Ammon's horn (tissue), 1 donor: ENCODE measurements at regions not wholly inside any gene's neighbourhood (a gene's known extent, or its start where the extent isn't known, plus 50 kb on each side); places are given as distances from the start of the nearest gene placed in this dataset.

Experiments
- DNase-seq: peaks from one replicate; pipeline ENCODE4 v3.0.0-alpha.2; 2016; ENCODE audit warnings: low spot score

DNA sequence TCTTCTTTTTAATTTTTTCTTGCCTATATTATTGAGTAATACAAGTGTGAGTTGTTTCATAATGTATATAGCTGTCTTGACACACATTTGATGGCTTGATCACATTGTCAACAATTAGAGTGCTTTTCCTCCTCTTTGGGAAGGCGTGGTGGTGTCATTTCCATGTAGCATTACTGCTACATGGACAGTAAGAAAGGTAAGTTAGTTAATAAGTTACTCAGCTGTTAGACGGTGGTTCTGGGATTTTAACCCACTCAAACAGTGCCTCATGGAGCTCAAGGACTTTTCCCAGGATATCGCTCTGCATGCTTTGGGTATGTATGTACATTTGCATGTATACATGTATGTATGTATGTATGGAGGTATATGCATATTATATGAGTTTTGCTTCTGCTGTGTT is 94.6 kb downstream of the HAPSTR1 start:
- no peak for DNase-seq

DNA sequence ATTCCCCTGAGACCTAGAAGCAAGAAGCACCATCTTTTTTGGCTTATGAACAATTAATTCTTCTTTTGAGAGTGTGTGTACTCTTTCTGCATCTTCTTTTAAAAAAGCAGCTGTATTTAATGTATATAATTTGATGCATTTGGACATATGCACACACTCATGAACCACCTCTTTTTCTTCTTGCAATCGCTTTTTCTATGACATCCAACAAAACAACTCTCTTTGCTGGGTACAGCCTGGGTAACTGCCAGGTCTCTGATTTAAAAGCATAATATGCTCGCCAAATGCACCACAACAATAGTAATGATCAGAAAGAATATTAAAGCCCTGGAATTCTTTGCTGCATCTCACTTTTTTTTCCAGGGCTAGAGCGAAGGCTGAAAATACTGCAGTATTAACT is 97.3 kb downstream of the HAPSTR1 start:
- no peak for DNase-seq

DNA sequence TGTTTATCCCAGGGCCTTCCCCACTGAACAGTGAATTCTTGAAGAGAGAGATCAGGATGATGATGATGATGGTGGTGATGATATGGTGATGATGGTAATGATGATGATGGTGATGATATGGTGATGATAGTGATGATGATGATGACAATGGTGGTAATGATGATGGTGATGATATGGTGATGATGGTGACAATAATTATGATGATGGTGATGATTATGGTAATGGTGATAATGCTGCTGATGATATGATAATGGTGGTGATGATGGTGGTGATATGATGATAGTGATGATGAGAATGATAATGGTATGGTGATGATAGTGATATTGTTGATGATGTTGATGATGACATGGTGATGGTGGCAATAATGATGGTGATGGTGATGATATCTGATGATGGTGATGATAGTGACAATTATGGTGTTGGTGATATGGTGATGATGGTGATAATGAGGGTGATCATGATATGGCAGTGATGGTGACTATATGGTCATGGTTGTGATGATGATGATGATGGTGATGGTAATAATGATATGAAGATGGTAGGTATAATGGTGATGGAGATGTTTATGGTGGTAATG is 99.9 kb downstream of the HAPSTR1 start:
- no peak for DNase-seq

DNA sequence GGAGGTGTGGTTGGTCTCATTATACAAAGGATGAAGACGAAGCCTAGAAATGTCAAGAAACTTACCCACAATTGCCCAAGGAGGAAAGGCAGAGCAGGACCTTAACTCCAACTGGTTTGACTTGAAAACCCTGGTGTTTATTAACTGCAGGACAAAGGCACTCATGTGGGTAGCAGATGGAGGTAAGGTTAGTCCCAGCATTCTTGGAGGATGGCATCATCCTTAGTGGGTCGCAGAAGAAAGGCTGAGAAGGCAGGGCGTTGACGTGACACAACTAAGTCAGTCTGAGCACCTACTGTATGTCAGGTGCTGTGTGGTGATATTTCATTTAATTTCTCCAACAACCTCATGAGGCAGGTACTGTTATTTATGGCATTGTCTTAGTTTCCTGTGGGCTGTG is 101.3 kb downstream of the HAPSTR1 start:
- no peak for DNase-seq

DNA sequence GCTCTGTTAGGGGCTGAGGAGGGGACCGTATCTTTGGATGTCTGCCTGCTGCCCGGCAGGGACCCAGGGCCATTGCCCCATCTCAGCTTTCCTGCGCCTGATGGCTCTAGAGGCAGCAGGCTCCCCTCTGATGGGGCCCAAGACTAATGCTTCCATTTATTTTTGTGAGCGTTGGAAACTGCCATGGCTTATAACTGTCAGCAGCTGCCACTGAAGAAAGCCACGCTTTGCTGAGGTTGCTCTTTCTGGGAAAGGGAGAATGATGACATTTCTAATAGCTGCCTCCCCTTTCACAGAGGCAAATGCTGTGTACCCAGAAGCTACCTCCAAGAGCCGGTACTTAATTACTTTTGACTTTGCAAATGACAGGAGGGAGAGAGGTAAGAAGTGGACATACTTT is 103.8 kb downstream of the HAPSTR1 start:
- no peak for DNase-seq

DNA sequence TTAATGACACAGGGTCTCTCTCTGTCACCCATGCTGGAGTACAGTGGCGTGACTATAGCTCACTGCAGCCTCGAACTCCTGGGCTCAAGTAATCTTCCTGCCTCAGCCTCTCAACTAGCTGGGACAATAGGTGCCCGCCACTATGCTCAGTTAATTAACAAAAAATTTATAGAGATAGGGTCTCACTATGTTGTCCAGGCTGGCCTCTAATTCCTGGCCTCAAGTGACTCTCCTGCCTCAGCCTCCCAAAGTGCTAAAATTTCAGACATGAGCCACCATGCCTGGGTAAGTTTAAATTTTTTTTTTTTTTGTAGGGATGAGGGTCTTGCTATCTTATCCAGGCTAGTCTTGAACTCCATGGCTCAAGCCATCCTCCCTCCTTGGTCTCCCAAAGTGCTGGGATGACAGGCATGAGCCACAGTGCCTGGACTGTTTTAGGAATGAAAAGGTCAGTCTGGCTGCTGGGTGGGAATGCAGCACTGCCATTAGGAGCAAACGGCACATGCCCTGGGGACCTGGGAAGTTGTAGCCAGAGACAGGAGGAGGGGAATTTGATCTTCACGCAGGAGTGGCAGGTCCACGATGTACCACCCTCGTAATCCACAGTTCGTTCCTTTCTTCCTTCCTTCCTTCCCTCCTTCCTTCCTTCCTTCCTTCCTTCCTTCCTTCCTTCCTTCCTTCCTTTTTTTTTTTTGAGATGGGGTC is 106.7 kb downstream of the HAPSTR1 start:
- DNase-seq, result no peak

DNA sequence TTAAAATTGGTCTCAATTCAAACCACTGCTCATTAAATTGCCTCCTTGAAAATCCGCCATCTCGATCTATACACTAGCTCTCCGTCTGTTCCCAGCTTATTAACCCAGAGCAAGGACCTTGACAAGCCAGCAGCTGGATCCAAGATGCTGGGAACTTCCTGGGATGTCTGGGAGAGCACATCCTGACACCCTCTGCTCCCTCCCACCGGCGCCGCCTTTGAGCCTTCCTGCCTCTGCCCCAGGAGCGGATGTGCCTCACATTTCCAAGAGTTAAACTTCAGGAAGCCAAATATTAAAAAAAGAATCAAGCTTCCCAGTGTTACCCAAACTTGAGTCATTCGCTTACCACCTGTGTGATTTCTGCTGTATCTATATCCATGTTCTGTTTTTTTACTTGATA is 107.9 kb downstream of the HAPSTR1 start:
- DNase-seq, result no peak

DNA sequence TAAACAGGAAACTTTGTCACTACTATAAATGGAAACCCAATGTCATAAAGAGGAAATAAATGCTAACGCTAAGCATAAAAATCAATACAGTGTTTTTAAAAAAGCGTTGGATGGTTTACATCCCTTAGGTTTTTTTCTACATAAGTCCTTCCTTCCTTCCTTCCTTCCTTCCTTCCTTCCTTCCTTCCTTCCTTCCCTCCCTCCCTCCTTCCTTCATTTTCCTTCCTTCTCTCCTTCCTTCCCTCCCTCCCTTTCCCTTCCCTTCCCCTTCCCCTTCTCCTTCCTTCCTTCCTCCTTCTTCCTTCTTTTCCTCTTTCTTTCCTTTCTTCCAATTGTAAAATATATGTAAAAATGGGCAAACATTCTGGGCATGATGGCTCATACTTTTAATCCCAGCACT is 108.3 kb downstream of the HAPSTR1 start:
- no peak for DNase-seq

DNA sequence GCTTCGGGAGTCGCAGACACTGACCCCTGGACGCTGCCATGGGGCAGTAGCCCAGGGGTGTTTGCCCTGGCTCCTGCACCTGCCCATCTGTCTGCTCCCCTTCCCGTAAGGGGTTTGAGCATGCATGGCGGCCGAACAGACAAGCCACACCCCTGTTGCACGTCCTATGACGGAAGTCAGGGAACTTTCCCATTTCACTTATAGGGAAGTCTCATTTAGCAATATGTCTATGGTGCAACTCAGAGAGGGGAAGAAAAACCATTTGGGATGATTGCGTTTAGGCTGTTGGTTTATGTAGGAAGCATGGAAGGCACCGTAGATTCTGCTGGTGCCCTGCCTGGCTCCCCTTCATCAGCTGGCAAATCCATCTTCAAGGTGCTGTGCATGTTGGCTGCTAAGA is 112.5 kb downstream of the HAPSTR1 start:
- DNase-seq, result no peak

DNA sequence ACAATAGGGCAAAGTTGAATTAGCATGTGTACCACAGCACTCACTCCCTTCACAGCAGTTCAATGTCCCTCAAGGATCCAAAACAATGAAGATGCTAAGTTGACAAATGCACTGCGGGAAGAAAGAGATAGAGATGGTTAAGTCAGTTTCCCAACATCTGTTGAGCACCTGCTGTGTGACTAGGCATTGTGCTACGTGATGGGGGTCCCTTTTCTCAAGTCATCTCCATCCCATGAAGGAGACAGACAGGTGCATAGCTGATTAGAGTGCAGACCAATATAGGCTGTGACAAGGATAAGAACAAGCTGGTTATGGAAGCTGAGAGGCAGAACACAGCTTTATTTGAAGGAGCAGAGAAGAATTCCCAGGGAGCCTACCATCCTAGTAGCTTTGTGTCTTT is 114.2 kb downstream of the HAPSTR1 start:
- no peak for DNase-seq

DNA sequence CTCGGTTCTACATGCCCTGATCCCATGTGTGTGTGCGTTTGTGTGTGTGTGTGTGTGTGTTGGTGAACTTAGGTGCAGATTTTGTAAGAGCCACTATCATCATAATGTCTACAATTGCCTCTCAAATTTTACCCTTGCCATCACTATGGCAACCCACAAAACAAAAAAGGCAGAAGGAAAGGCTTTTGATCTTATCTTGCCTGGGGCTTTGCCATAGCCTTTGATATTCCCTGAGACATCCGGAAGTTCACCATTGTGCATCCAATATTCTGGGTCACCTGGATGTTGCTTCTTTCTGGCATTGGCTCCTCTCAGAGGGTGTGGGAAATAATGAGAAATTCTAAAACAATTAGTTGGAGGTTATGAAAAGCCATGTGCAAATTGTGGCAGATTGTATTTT is 114.7 kb downstream of the HAPSTR1 start:
- no peak for DNase-seq

DNA sequence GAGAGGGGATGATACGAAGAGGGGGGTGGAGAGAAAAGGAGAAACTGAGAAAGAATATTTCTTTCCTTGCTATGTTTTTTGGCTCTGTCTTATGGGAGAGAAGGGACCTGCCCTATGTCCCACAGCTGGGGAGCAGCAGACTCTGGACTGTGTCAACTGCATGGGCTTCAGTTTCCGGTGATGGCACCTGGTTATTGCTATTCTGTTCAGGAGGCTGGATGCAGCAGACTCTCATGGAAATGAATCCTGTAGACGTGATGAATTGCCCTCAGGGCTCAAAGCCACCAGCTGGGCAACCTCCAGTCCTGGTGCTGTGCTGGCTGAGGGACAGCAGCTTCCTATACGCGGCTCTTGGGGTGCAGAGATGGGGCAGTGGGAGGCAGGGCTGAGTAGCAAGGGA is 121.2 kb downstream of the HAPSTR1 start:
- DNase-seq, result no peak

DNA sequence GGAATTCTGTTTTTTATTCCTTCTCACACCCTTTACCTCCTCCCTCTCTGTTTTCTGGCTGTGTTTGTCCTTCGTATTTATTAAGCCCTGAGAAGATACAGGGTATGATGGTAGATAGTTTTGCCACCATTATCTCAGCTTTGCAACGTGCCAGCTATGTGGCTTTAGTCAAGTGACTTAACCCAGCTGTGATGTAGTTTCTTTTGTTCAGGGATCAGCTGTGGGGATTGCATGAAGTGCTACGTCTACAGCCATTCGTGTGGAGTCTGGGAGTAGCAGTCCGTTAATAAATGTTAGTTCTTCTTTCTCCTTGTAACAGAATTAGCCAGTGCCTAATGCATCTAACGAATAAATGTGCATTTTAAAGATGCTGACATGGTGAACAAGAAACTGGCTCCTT is 128.4 kb downstream of the HAPSTR1 start:
- peak; percentile 13 for DNase-seq

DNA sequence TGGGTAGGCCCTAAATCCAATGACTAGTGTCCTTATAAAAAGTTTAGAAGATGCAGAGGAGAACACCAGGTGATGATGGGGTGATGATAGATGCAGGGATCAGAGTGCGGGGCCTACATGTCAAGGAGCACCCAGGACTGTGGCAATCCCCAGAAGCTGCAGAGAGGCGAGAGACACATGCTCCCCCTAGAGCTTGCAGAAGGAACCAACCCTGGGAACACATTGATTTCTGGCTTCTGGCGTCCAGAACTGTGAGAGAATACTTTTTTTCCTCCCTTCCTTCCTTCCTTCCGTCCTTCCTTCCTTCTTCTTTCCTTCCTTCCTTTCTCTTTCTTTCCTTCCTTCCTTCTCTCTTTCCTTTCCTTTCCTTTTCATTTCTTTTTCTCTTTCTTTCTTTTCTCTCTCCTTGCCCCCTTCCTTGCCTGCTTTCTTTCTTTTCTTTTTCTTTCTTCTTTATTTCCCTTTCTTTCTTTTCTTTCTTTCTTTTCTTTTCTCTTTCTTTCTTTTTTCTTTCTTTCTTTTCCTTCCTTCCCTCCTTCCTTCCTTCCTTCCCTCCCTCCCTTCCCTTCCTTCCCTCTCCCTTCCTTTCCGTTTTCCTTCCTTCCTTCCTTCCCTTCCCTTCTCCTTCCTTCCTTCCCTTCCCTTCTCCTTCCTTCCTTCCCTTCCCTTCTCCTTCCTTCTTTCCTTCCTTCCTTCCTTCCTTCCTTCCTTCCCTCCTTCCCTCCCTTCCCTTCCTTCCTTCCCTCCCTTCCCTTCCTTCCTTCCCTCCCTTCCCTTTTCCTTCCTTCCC is 134.3 kb downstream of the HAPSTR1 start:
- peak; percentile 64 for DNase-seq

DNA sequence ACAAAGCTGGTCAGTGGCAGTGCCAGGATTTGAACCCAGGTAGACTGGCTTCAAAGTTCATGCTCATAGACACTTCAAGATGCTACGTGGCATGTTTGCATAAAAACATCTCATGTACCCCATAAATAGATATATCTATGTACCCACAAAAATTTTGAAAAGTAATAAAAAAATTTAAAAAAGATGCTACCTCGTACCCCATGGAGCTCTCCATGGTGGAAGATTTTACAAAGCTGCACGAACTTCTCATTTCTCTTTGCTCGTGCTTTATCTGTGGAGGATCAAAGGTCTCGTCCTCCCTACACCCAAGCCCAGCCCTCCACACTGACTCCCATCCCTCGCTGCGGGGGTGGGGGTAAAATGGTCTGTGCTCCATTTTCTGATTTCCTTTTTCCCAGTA is 135.5 kb downstream of the HAPSTR1 start:
- no peak for DNase-seq

DNA sequence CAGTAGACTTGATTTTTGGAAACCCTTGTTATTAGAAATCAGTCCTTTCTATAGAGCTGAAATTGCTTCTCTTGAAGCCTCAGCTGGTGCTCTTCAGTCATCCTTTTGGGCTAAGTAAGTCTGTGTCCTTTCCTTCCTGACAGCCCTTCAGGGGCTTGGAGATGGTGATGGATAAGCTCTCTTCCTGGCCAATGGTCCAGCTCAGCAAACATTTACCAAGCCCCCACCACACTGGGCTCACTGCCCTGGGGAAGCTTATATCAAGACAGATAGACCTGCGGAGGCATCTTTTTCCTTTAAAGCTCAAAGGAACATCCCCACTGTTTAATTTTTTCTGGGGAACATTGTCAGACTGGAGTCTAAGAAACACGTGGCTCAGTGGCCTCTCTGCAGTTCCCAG is 139.6 kb downstream of the HAPSTR1 start:
- no peak for DNase-seq

DNA sequence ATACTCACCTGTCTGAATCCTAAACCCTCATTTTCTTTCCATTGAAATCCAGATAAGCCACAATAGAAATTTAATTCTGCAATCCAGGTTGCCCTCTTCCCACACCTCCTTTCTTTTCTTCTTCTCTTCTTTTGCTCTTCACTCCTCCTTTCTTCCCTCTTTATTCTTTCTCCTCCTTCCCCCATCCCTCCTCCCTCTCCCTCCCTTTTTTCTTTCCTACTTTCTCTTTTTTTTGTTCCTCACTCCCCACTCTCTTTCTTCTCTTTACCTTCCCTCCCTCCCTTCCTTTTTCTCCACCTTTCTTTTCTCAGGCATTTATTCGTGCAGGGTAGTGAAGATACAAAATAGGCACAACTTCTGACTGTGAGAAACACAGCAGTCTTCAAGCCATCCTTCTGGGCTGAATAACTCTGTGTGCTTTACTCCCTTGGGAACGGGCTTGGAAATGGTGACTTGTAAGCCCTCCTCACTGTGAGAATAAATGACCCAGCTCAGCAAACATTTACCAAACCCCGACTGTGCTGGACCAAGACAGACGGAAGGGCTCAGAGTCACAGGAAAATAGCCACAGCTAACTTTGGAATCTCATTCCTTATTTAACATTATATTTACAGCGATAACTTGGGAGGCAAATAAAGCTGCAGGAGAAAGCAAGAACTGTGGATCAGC is 140.8 kb downstream of the HAPSTR1 start:
- no peak for DNase-seq

DNA sequence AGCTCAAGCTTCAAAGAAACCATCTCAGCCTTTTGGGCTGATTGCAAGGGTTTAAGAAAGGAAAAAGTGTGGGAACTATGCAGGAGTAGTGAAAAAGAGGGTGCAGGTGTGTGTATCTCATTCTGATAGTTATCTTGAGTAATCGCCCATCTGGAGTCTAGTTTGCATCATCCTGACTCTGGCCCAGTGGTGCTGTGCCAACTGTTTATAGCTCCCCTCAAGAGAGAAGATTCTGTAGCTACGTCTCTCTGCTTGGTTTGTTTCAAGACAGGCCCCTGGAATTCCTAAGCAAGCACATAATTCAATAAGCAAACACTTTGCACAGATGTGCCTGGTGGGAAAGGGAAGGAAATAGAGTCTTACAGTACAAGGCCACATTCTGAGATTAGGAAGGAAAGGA is 144.4 kb downstream of the HAPSTR1 start:
- no peak for DNase-seq

DNA sequence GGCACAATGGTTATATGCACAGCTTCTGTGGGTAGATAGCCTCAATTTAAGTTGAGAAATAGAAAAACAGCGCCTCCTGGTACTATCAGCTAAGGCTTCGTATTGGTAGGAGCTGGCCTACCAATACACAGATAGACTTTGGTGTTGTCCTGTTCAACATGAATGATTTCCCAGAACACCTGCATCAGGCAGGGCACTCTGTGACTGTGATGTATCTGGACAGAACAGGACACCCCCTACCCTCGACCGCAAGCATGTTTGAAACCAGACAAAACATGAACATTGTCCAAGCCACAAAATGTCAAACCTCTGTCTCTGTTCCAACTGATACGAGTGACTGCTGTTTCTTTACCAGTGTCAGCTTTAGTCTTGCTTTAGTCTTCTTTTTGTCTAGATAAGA is 144.9 kb downstream of the HAPSTR1 start:
- no peak for DNase-seq

DNA sequence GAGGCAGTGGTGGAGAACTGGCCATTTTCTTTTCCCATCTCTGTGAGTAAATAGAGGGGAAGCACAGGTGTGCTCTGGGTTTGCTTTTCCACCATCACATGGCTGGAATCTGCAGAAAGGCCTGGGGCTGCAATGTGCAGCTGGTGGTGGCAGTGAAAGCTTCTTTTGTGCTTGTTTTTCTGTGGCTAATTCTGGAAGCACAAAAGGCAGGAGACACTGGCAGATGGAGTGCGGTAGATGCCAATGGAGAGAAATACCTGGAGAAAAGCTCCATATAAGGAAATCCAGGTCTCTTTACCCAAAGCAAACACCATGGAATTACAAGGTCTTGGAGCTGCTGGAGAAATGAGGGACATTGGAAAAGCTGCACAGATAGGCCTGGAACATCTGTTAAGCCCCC is 146.9 kb downstream of the HAPSTR1 start:
- no peak for DNase-seq

DNA sequence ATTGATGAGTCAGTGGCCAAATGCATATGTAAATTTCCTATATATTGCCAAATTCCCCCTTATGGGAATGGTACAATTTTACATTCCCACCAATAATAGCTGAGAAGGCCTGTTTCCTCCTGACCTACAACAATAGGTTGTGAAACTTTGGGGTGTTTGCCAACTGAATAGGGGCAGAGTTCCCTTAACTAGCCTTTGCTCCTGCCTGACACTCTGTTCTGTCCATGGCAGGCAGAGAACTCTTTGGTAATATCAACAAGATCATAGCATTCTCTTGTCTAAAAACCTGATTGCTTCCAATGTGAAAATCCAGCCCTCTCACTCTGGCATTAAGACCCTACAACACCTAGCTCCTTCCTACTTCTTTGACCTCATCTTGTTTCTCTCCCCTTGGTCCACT is 149.7 kb downstream of the HAPSTR1 start:
- no peak for DNase-seq

DNA sequence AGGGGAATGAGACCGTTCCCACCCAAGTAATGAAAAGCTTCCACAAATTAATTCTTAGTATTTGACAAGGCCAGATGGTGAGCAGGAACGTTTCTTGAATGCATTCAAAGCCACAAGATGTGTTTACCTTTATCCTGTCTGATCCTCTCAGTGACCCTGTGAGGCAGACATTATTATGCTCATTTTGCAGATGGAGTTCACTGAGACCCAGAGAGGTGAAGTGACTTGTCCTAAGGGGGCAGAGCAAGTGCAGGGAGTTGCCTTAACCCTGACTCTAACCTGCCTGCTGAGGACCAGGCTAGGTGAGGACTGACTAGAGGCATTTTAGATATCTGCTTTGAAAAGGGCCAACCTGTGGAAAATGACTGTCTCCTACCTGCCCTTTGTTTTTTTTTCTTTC is 156.7 kb downstream of the HAPSTR1 start:
- no peak for DNase-seq

DNA sequence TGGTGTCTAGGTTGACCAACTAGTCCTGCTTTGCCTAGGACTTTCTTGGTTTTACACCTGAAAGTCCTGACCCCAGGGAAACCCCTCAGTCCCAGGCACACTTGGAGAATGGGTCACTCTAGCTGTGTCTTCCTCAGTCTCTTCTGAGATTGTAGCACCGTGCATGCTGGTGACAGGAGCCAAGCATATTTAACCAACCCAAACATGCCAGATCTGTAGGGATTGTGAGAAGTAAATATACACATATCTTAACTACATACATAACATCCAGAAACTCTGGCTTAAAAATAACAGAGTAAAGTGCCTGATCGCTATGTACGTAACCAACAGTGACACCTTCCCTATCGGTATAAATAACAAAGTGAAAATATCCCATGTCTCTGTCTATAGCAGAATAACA is 158.1 kb downstream of the HAPSTR1 start:
- no peak for DNase-seq
